ENCODE measurements at regions not wholly inside any gene's neighbourhood (a gene's known extent, or its start where the extent isn't known, plus 50 kb on each side); places are given as distances from the start of the nearest gene placed in this dataset.

- Histone ChIP-seq H3K4me3 (no peak overlapping the region), H3K9me3 (no peaks in the 10 kb centered on the region), H3K4me1 (no peaks in the 10 kb centered on the region), H3K27me3 (ENCODE audit: low read depth) (no peaks in the 10 kb centered on the region), H3K36me3 (no peaks in the 10 kb centered on the region), H3K27ac (no peak overlapping the region)
- no peak for DNase-seq
- ATAC-seq: no peak
- TF ChIP-seq CTCF (IDR thresholded peaks at IDR 0.05): no peak
- intact Hi-C loops (cut with DNase I): no loop called here
Measured at GRCh38 chr7:156318926-156319325, 321.6 kb upstream of the RNF32 start.

- intact Hi-C loops (cut with DNase I): no loop called here
Measured at GRCh38 chr7:156318426-156318825, 322.1 kb upstream of the RNF32 start.

GRCh38 chr7:156309016-156309620, 331.5 kb upstream of the RNF32 start:
- no peaks in the 10 kb centered on the region for H3K36me3 ChIP-seq
- no peak overlapping the region for H3K4me3 ChIP-seq
- H3K9me3 ChIP-seq: no peaks in the 10 kb centered on the region
- no peak for DNase-seq
- intact Hi-C loops (cut with DNase I): no loop called here
- H3K27ac ChIP-seq: no peak overlapping the region
- no peaks in the 10 kb centered on the region for H3K4me1 ChIP-seq
- no peaks in the 10 kb centered on the region for H3K27me3 ChIP-seq (ENCODE audit: low read depth)
- no peak for TF ChIP-seq CTCF (IDR thresholded peaks at IDR 0.05)
- ATAC-seq: no peak

More at GRCh38 chr7:156318426-156318825, 322.1 kb upstream of the RNF32 start:
- H3K27me3 ChIP-seq (ENCODE audit: low read depth): no peaks in the 10 kb centered on the region
- H3K9me3 ChIP-seq: no peaks in the 10 kb centered on the region
- H3K4me3 ChIP-seq: no peak overlapping the region
- TF ChIP-seq CTCF (IDR thresholded peaks at IDR 0.05): no peak
- H3K36me3 ChIP-seq: no peaks in the 10 kb centered on the region
- H3K27ac ChIP-seq: no peak overlapping the region
- DNase-seq (no peak), ATAC-seq (peak in 1 of 2 donors; percentile 27)
- H3K4me1 ChIP-seq: no peaks in the 10 kb centered on the region

- no peaks in the 10 kb centered on the region for H3K36me3 ChIP-seq
- no peak for TF ChIP-seq CTCF (IDR thresholded peaks at IDR 0.05)
- intact Hi-C loops (cut with DNase I): no loop called here
- no peak overlapping the region for H3K4me3 ChIP-seq
- H3K27me3 ChIP-seq (ENCODE audit: low read depth): no peaks in the 10 kb centered on the region
- DNase-seq (no peak), ATAC-seq (no peak)
- no peaks in the 10 kb centered on the region for H3K4me1 ChIP-seq
- no peak overlapping the region for H3K27ac ChIP-seq
- no peaks in the 10 kb centered on the region for H3K9me3 ChIP-seq
Measured at GRCh38 chr7:156307193-156307592, 333.4 kb upstream of the RNF32 start.

GRCh38 chr7:156305351-156305750, 335.2 kb upstream of the RNF32 start:
- H3K27me3 ChIP-seq (ENCODE audit: low read depth): no peaks in the 10 kb centered on the region
- H3K36me3 ChIP-seq: no peaks in the 10 kb centered on the region
- no peak overlapping the region for H3K27ac ChIP-seq
- DNase-seq (no peak), ATAC-seq (no peak)
- H3K4me1 ChIP-seq: no peaks in the 10 kb centered on the region
- no peaks in the 10 kb centered on the region for H3K9me3 ChIP-seq
- intact Hi-C loops (cut with DNase I): no loop called here
- no peak for TF ChIP-seq CTCF (IDR thresholded peaks at IDR 0.05)
- no peak overlapping the region for H3K4me3 ChIP-seq

Measured in lower lobe of right lung (tissue), 2 donors.